ENCODE measurements at regions not wholly inside any gene's neighbourhood (a gene's known extent, or its start where the extent isn't known, plus 50 kb on each side); places are given as distances from the start of the nearest gene placed in this dataset.

GRCh38 chr6:49003348-49003747 is 459.7 kb downstream of the MMUT start:
- Histone ChIP-seq H3K36me3 (ENCODE audit: control insufficient read depth in 2 of 2, extremely low read depth in 1 of 2, insufficient read depth in 2 of 2, low read length in 2 of 2) (no peaks in the 10 kb centered on the region), H4K20me1 (ENCODE audit: control insufficient read depth, extremely low read depth, insufficient read depth, low read length) (no peaks in the 10 kb centered on the region)

GRCh38 chr6:49001856-49002541 is 461.1 kb downstream of the MMUT start:
- H4K20me1 ChIP-seq (ENCODE audit: control insufficient read depth, extremely low read depth, insufficient read depth, low read length), result no peaks in the 10 kb centered on the region
- H3K27me3 ChIP-seq (ENCODE audit: control insufficient read depth, extremely low read depth, insufficient read depth, low read length), result no peaks in the 10 kb centered on the region
- dilution Hi-C loops (cut with MboI; ENCODE audit: extremely low pct_ligation_motif_present, low sequenced_read_pairs), result no loop called here
- no peaks in the 10 kb centered on the region for H3K36me3 ChIP-seq (ENCODE audit: control insufficient read depth in 2 of 2, extremely low read depth in 1 of 2, insufficient read depth in 2 of 2, low read length in 2 of 2)
- no peak overlapping the region for H3K4me2 ChIP-seq (ENCODE audit: control insufficient read depth, extremely low read depth, insufficient read depth, low read depth, low read length)
- no peak overlapping the region for H3K9ac ChIP-seq (ENCODE audit: control insufficient read depth, extremely low read depth, insufficient read depth, low read length)
- DNase-seq (ENCODE audit: low read depth, low spot score), result no peak
- no peaks in the 10 kb centered on the region for H3K79me2 ChIP-seq (ENCODE audit: control insufficient read depth, insufficient read depth, low read length)
- FAIRE-seq, result no peak
- no peak for TF ChIP-seq EZH2 (IDR thresholded peaks at IDR 0.05; ENCODE audit: low read length)
- no peaks in the 10 kb centered on the region for H3K9me1 ChIP-seq (ENCODE audit: control insufficient read depth, extremely low read depth, insufficient read depth, low read length)
- H2AFZ ChIP-seq (ENCODE audit: control insufficient read depth, low read length), result no peak overlapping the region
- H3K27ac ChIP-seq (ENCODE audit: control insufficient read depth, insufficient read depth, low read length), result no peak overlapping the region
- no peaks in the 10 kb centered on the region for H3K9me3 ChIP-seq (ENCODE audit: control insufficient read depth, low read depth, low read length)
- no peak overlapping the region for H3K4me3 ChIP-seq (ENCODE audit: control insufficient read depth in 2 of 3, extremely low read depth in 1 of 3, insufficient read depth in 2 of 3, low read depth in 1 of 3, low read length in 3 of 3)
- no peaks in the 10 kb centered on the region for H3K4me1 ChIP-seq (ENCODE audit: control insufficient read depth, extremely low read depth, insufficient read depth, low read length)

More at GRCh38 chr6:49003348-49003747, 459.7 kb downstream of the MMUT start:
- Histone ChIP-seq H3K79me2 (ENCODE audit: control insufficient read depth, insufficient read depth, low read length) (no peaks in the 10 kb centered on the region), H3K27me3 (ENCODE audit: control insufficient read depth, extremely low read depth, insufficient read depth, low read length) (no peaks in the 10 kb centered on the region), H3K4me3 (ENCODE audit: control insufficient read depth in 2 of 3, extremely low read depth in 1 of 3, insufficient read depth in 2 of 3, low read depth in 1 of 3, low read length in 3 of 3) (no peak overlapping the region), H3K4me2 (ENCODE audit: control insufficient read depth, extremely low read depth, insufficient read depth, low read depth, low read length) (no peak overlapping the region), H3K9me3 (ENCODE audit: control insufficient read depth, low read depth, low read length) (no peaks in the 10 kb centered on the region), H2AFZ (ENCODE audit: control insufficient read depth, low read length) (no peak overlapping the region), H3K9me1 (ENCODE audit: control insufficient read depth, extremely low read depth, insufficient read depth, low read length) (no peaks in the 10 kb centered on the region), H3K27ac (ENCODE audit: control insufficient read depth, insufficient read depth, low read length) (no peak overlapping the region), H3K4me1 (ENCODE audit: control insufficient read depth, extremely low read depth, insufficient read depth, low read length) (no peaks in the 10 kb centered on the region), H3K9ac (ENCODE audit: control insufficient read depth, extremely low read depth, insufficient read depth, low read length) (no peak overlapping the region)
- TF ChIP-seq EZH2 (IDR thresholded peaks at IDR 0.05; ENCODE audit: low read length) (no peak), CTCF (optimal IDR thresholded peaks at IDR 0.05 in 1 of 3, IDR thresholded peaks at IDR 0.05 in 1 of 3, conservative IDR thresholded peaks at IDR 0.05 in 1 of 3; ENCODE audit: extremely low read depth in 1 of 3, insufficient read depth in 2 of 3, low read length in 3 of 3) (no peak)
- DNase-seq (ENCODE audit: low read depth, low spot score), result no peak
- dilution Hi-C loops (cut with MboI; ENCODE audit: extremely low pct_ligation_motif_present, low sequenced_read_pairs), result no loop called here
- no peak for FAIRE-seq

- Histone ChIP-seq H3K4me3 (ENCODE audit: control insufficient read depth in 2 of 3, extremely low read depth in 1 of 3, insufficient read depth in 2 of 3, low read depth in 1 of 3, low read length in 3 of 3) (no peak overlapping the region), H3K79me2 (ENCODE audit: control insufficient read depth, insufficient read depth, low read length) (no peaks in the 10 kb centered on the region), H3K9ac (ENCODE audit: control insufficient read depth, extremely low read depth, insufficient read depth, low read length) (no peak overlapping the region), H2AFZ (ENCODE audit: control insufficient read depth, low read length) (no peak overlapping the region), H3K27me3 (ENCODE audit: control insufficient read depth, extremely low read depth, insufficient read depth, low read length) (no peaks in the 10 kb centered on the region), H3K27ac (ENCODE audit: control insufficient read depth, insufficient read depth, low read length) (no peak overlapping the region), H3K36me3 (ENCODE audit: control insufficient read depth in 2 of 2, extremely low read depth in 1 of 2, insufficient read depth in 2 of 2, low read length in 2 of 2) (no peaks in the 10 kb centered on the region), H3K9me1 (ENCODE audit: control insufficient read depth, extremely low read depth, insufficient read depth, low read length) (no peaks in the 10 kb centered on the region), H3K4me2 (ENCODE audit: control insufficient read depth, extremely low read depth, insufficient read depth, low read depth, low read length) (no peak overlapping the region), H4K20me1 (ENCODE audit: control insufficient read depth, extremely low read depth, insufficient read depth, low read length) (no peaks in the 10 kb centered on the region), H3K4me1 (ENCODE audit: control insufficient read depth, extremely low read depth, insufficient read depth, low read length) (no peaks in the 10 kb centered on the region), H3K9me3 (ENCODE audit: control insufficient read depth, low read depth, low read length) (no peaks in the 10 kb centered on the region)
- FAIRE-seq (no peak), DNase-seq (ENCODE audit: low read depth, low spot score) (no peak)
- dilution Hi-C loops (cut with MboI; ENCODE audit: extremely low pct_ligation_motif_present, low sequenced_read_pairs), result no loop called here
- TF ChIP-seq CTCF (optimal IDR thresholded peaks at IDR 0.05 in 1 of 3, IDR thresholded peaks at IDR 0.05 in 1 of 3, conservative IDR thresholded peaks at IDR 0.05 in 1 of 3; ENCODE audit: extremely low read depth in 1 of 3, insufficient read depth in 2 of 3, low read length in 3 of 3) (no peak), EZH2 (IDR thresholded peaks at IDR 0.05; ENCODE audit: low read length) (no peak)
Observed at GRCh38 chr6:48998574-48998973, 464.5 kb downstream of the MMUT start.

Measured in keratinocyte (primary cell).